Left lung (tissue), 4 donors: ENCODE measurements at regions not wholly inside any gene's neighbourhood (a gene's known extent, or its start where the extent isn't known, plus 50 kb on each side); places are given as distances from the start of the nearest gene placed in this dataset.
"Not testable (repeated sequence)": the region's sequence is repeated elsewhere in the genome, so short reads cannot be mapped to it uniquely, and the experiment has no call there.

Source experiments
- ATAC-seq: fragments of 200-7000 bp; cut with Tn5 transposase; one replicate; pipeline ENCODE4 v1.9.1; 2020; ENCODE audit warnings: moderate library complexity
- DNase-seq, 4 donors: peaks; one replicate each; pipeline ENCODE4 v3.0.0-alpha.2; 2013 to 2020
- H3K27ac ChIP-seq, 2 donors: fragments of 200-600 bp; sonication (generic) in 1 of 2; one replicate each; pipeline versions ENCODE4 v1.5.0 to v1.8.0; 2020 to 2021
- H3K27me3 ChIP-seq, 2 donors: fragments of 200-600 bp; sonication (generic) in 1 of 2; one replicate each; pipeline versions ENCODE4 v1.5.0 to v1.8.0; 2020 to 2021
- H3K36me3 ChIP-seq, 2 donors: fragments of 200-600 bp; sonication (generic) in 1 of 2; one replicate each; pipeline versions ENCODE4 v1.5.0 to v1.8.0; 2020 to 2021
- H3K4me1 ChIP-seq, 2 donors: fragments of 200-600 bp; one replicate each; pipeline ENCODE4 v1.8.0; 2021
- H3K4me3 ChIP-seq, 2 donors: fragments of 200-600 bp; sonication (generic) in 1 of 2; one replicate each; pipeline versions ENCODE4 v1.5.0 to v1.8.0; 2020 to 2021; ENCODE audit warnings: mild to moderate bottlenecking in 1 of 2
- H3K9me3 ChIP-seq, 2 donors: fragments of 200-600 bp; sonication (generic) in 1 of 2; one replicate each; pipeline versions ENCODE4 v1.5.0 to v1.8.0; 2020 to 2021
- CTCF ChIP-seq, 2 donors: fragments of 200-600 bp; sonication (generic) in 1 of 2; IDR thresholded peaks; one replicate each; pipeline versions ENCODE4 v1.5.0 to v1.8.0; 2021; ENCODE audit warnings: antibody characterized with exemption in 2 of 2
- intact Hi-C, 2 donors: fragments of 100-400 bp; cut with DNase I; formaldehyde crosslinking; loops; one replicate each; pipeline versions ENCODE4 v1.11.2 to v1.14.2; 2022
- donor health status: DM: no; HTN: yes; CAD: no.
- donor health status: DM: no; HTN: no; CAD: no.

DNA sequence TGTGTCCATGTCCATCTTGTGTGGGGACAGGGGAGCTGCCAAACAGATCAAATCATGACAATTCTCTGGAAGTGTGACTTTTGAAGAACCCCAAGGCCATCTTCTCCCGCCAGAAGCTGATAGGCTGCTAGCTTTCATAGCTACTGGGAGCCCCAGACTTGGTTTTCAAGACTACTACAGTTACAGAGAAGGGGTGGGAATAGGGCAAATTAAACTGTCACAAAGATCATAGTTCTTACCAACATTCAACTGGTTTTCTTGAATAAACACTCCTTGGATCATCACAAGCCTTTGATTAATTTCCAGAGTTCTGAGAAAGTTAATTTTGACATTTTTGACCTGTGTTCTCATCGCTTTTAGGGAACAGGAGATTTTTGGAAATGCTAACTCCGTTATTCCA, 67.8 kb upstream of the FARP1 start:
- Histone ChIP-seq H3K4me1 (no peaks in the 10 kb centered on the region), H3K9me3 (no peaks in the 10 kb centered on the region), H3K27ac (no peak overlapping the region), H3K36me3 (no peaks in the 10 kb centered on the region), H3K4me3 (no peak overlapping the region), H3K27me3 (no peaks in the 10 kb centered on the region)
- intact Hi-C loops: no loop called here
- DNase-seq (no peak), ATAC-seq (no peak)
- TF ChIP-seq CTCF (IDR thresholded peaks at IDR 0.05): no peak

- H3K9me3 ChIP-seq, ATAC-seq, H3K36me3 ChIP-seq, intact Hi-C loops, H3K4me1 ChIP-seq, H3K4me3 ChIP-seq, H3K27me3 ChIP-seq, H3K27ac ChIP-seq: not testable (repeated sequence)
- peak in 1 of 4 donors; percentile 71 for DNase-seq
Observed at GRCh38 chr13:98076309-98076708, 66.6 kb upstream of the FARP1 start.

- no peaks in the 10 kb centered on the region for H3K36me3 ChIP-seq
- intact Hi-C loops: no loop called here
- TF ChIP-seq CTCF (IDR thresholded peaks at IDR 0.05): no peak
- no peaks in the 10 kb centered on the region for H3K9me3 ChIP-seq
- H3K4me3 ChIP-seq: no peak overlapping the region
- H3K4me1 ChIP-seq: no peaks in the 10 kb centered on the region
- H3K27me3 ChIP-seq: no peaks in the 10 kb centered on the region
- ATAC-seq (no peak), DNase-seq (no peak)
- no peak overlapping the region for H3K27ac ChIP-seq
Observed at GRCh38 chr13:98080280-98080679, 62.6 kb upstream of the FARP1 start.

DNA sequence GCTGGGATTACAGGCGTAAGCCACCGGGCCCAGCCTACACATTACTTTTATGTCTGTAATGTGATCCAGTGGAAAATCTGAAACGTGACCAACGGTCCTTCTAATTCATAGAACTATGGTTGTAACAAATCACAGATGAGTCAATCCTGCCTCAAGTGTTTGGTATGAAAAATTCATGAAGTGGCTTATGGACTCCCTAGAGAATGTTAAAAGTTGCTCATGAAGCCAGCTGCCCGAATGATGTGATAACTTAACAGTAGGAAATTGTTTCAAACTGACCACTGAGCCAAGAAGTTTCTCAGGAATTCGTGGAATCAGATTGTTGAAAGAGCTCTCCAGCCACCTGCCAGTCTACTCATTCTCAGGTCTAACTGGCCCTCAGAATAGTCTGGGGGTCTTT, 59.4 kb upstream of the FARP1 start:
- Histone ChIP-seq H3K9me3 (no peaks in the 10 kb centered on the region), H3K27me3 (no peaks in the 10 kb centered on the region), H3K27ac (no peak overlapping the region), H3K36me3 (no peaks in the 10 kb centered on the region), H3K4me1 (no peaks in the 10 kb centered on the region), H3K4me3 (no peak overlapping the region)
- DNase-seq (no peak), ATAC-seq (peak; percentile 74)
- TF ChIP-seq CTCF (IDR thresholded peaks at IDR 0.05): no peak
- intact Hi-C loops: no loop called here

- no peaks in the 10 kb centered on the region for H3K36me3 ChIP-seq
- no peak for ATAC-seq
Observed at GRCh38 chr13:98083936-98084335, 59.0 kb upstream of the FARP1 start.

More at GRCh38 chr13:98083936-98084335, 59.0 kb upstream of the FARP1 start:
- TF ChIP-seq CTCF (IDR thresholded peaks at IDR 0.05): no peak
- Histone ChIP-seq H3K4me3 (no peak overlapping the region), H3K27me3 (no peaks in the 10 kb centered on the region), H3K9me3 (no peaks in the 10 kb centered on the region), H3K27ac (no peak overlapping the region), H3K4me1 (no peaks in the 10 kb centered on the region)
- intact Hi-C loops: no loop called here
- DNase-seq: no peak
